RKO (cell line): ENCODE measurements at regions not wholly inside any gene's neighbourhood (a gene's known extent, or its start where the extent isn't known, plus 50 kb on each side); places are given as distances from the start of the nearest gene placed in this dataset.

Experiments used
- DNase-seq: peaks from one replicate; pipeline ENCODE4 v3.0.0-alpha.2; 2016; ENCODE audit warnings: low spot score

- peak; percentile 4 for DNase-seq
Observed at GRCh38 chr4:13248621-13249298, 235.4 kb downstream of the RAB28 start.

DNA sequence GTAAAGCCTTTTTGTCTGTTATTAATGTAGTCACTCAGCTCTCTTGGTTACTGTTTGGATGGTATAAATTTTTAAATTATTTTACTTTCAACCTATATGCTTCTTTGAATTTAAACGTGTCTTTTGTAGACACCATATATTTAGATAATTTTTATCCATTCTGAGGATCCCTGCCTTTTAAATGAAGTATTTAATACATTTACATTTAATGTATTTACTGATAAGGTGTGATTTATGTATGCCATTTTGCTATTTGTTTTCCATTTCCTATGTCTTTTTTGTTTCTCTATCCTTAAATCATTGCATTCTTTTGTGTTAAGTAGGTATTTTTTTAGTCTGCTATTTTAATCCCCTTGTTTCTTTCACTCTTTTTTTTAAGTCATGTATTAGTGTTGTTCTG lies 238.0 kb downstream of the RAB28 start:
- DNase-seq, result no peak

DNA sequence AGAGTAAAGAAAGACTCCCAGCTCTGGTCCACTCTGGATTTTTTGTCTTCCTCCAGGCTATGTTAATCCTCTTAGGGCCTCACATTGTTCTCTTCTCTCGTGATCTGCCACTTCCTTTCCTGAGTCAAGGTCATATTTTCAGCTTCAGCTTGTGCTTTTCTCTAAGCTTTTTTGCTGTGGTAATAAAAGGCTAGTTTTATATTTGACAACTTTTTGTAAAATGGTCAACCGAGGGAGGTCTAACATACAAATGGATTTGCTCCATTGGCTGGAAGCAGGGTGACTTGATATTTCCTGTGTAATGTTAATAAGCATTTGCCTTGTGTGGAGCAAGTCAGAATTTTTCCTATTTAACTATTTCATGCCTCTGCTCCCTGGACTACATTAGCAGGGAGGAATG lies 239.7 kb downstream of the RAB28 start:
- no peak for DNase-seq

GRCh38 chr4:13243152-13243551 lies 241.0 kb downstream of the RAB28 start:
- DNase-seq, result no peak

- peak; percentile 16 for DNase-seq
Observed at GRCh38 chr4:13240066-13240465, 244.1 kb downstream of the RAB28 start.

DNA sequence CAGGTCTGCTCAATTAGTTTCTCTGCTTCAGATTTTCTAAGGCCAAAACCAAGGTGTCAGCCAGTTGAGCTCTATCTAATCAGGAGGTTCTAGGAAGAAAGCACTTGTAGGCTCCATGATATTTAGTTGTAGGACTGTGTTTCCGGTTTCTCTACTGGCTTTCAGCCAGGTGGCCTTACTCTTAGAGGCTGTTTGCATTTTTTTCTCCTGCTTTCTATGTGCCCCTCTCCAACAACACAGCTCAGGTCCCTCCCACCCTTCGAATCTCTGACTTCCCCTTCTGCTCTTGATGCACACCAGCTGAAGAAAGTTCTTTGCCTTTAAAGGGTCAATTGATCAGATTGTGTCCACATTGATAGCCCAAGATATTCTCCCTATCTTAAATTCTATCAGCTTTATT lies 245.2 kb downstream of the RAB28 start:
- no peak for DNase-seq

- no peak for DNase-seq
Observed at GRCh38 chr4:13236485-13236884, 247.7 kb downstream of the RAB28 start.

GRCh38 chr4:13233755-13234154 lies 250.4 kb downstream of the RAB28 start:
- DNase-seq, result no peak

DNA sequence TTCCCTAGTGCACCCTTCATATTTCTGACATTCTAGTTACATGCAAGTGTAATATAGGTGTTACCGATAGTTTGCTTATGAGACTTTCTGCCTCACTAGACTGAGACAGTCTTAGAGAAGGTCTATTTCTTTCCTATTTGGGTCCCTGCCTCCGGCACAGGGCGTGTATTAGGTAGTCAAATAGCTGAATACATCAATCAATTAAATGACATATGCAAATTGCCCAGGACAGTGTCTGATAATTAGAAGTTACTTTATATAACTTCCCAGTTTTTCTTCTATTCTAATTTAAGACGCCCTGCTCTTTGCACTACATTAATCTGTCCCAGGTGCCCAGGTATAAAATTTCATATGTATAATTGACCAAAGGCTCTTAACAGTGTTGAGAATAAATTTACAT lies 264.2 kb downstream of the RAB28 start:
- DNase-seq, result no peak

GRCh38 chr4:13218326-13218958 lies 265.7 kb downstream of the RAB28 start:
- DNase-seq, result no peak

GRCh38 chr4:13215560-13215959 lies 268.6 kb downstream of the RAB28 start:
- no peak for DNase-seq

DNA sequence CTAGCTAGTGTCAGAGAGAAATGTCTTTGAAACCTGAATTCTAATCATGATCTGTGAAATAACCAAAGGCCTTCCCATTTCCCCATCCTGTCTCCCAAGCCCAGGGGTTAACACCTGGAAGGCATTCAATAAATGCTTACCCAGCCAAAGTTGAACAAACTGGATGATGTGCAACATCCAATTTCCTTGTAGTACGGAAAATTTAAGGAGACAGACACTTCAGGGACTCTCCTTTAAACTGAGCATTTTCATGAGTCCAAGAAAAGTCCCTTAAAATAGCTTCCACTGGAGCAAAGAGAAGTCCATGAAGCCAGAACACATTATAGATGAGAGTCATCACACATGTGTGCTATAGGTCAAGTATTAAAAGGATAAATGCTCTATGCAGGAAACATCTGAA lies 271.2 kb downstream of the RAB28 start:
- DNase-seq, result no peak

- DNase-seq, result no peak
Observed at GRCh38 chr4:13209600-13209999, 274.5 kb downstream of the RAB28 start.

GRCh38 chr4:13208558-13209193 lies 275.5 kb downstream of the RAB28 start:
- no peak for DNase-seq

DNA sequence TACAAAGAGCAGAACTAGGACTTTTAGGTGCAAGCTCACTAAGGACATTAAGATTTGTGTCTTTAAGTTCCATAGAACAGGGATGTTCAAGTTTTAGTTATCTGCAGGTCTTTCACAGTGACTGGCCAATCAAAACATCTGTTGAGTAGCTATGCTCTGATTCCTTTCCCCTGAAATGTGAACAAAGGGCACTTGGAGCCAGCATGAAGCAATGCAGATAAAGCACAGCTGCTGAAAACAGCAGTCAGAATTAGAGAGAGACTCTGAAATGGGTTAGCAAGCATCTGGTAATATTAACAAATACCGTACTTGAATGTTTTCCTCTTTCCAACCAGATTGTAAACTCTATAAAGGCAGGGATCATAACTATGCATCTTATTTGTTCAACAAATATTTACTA lies 276.9 kb downstream of the RAB28 start:
- no peak for DNase-seq

- no peak for DNase-seq
Observed at GRCh38 chr4:13203101-13203500, 281.0 kb downstream of the RAB28 start.

DNA sequence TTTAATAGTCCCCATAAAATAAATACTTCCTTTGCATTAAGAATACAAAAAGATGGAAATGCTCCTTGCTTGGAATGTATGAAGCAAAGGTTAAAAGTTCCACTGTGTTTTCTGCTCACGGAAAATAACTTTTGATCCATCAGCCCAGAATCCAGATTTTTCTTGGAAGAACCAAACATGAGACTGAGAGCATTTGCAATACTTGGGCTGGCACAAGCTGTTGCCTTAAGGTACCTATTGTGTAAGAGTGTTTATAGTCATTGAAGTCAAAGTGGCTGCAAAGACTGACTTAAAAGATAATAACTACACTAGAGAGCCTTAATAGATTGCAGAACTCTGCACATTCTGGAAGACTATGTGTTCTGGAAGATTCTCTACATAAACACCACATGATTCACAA lies 281.4 kb downstream of the RAB28 start:
- no peak for DNase-seq

DNA sequence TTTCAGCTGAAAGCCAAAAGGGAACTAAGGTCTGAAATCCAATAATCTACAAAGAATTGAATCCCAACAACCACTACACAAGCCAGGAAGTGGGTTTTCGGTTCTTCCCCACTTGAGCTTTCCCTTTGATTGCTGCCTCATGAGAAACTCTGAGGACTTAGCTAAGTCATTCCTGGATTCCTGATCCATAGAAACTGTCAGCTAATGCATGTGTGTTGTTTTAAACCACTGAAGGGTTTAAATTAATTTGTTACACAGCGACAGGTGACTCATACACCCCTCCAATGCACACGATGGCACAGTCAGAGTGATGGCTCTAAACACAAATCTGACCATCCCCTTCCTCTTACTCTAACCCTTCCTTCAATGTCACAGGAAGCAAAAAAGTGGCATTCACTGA lies 282.9 kb downstream of the RAB28 start:
- DNase-seq, result no peak

DNA sequence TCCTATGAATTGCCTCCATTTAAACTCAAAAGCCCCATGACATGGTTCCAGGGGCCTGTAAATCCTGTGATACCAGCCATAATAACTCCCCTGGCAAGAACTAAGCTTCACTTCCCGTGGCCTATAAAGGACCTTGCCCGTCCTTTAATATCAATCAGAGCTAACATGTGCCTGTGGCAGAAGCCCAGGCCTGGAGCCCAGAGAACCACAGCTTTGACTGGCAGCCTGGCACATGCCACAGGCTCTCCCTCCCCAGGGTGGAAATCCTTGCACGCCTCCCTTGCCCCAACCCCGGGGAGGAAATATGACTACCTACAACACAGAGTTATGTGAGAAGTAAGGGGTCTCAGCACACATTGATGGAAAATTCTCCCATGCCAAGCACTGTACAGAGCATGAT lies 287.4 kb downstream of the RAB28 start:
- no peak for DNase-seq

GRCh38 chr4:13193662-13194061 lies 290.5 kb downstream of the RAB28 start:
- no peak for DNase-seq

DNA sequence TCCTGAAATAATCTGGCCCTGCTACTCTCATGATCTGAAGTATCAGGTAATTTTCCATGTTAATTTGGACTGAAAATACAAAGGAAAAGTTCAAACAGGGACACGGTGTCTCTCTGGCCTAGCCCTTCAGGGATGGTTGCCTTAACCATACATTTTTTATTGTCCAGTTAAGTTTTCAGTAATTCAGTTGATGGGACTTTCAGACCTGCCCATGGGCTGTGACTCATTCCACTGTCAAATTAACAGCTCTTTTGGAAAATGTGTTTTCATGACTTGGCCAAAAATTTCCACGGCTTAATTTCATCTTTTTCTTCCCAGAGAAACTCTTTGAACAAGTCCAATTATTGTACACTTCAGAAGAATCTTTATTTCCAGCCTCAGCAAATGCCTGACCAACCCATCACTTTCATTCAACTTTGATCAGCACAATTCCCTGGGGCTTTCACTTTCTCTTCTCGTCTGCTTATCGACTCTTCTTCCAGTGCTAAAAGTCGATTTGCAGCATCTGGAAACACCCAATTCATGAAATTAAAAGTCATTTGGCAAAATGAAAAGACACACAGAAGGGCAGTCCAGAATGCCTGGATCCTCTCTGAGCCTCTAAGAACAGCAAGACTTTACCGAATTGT lies 293.9 kb downstream of the RAB28 start:
- no peak for DNase-seq

GRCh38 chr4:13184199-13184598 lies 299.9 kb downstream of the RAB28 start:
- no peak for DNase-seq

DNA sequence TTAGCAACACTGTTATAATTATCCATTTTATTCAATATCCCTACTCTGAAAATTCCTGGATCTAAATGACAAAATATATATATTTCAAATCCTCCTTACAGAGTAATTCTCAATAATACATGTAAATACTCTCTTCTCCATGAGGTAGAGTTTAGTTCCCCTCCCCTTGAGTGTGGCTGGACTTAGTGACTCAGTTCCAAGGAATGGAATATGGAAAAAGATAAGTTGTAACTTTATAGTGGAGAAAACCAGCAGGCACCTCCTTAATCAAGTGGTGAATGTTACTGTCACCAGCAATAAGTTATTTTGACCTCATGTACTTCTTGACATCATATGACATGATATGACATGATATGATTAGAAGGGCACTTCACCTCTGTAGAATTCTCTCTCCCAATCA lies 302.0 kb downstream of the RAB28 start:
- DNase-seq, result no peak
